Ishikawa (cell line): ENCODE measurements at regions not wholly inside any gene's neighbourhood (a gene's known extent, or its start where the extent isn't known, plus 50 kb on each side); places are given as distances from the start of the nearest gene placed in this dataset.

Experiments
- CEBPB ChIP-seq: IDR thresholded peaks from 2 replicates; pipeline ENCODE4 v1.6.1; 2012
- CREB1 ChIP-seq: IDR thresholded peaks from 2 replicates; pipeline ENCODE4 v1.6.1; 2012; ENCODE audit warnings: low read depth
- EGR1 ChIP-seq: IDR thresholded peaks from 2 replicates; pipeline ENCODE4 v1.6.1; 2012
- EP300 ChIP-seq: IDR thresholded peaks from 2 replicates; pipeline ENCODE4 v1.6.1; 2012; ENCODE audit warnings: borderline replicate concordance
- FOXM1 ChIP-seq: IDR thresholded peaks from 2 replicates; pipeline ENCODE4 v1.6.1; 2012; ENCODE audit warnings: low read depth, borderline replicate concordance
- MAX ChIP-seq: IDR thresholded peaks from 2 replicates; pipeline ENCODE4 v1.6.1; 2012
- NFIC ChIP-seq: IDR thresholded peaks from 2 replicates; pipeline ENCODE4 v1.6.1; 2012
- RAD21 ChIP-seq: IDR thresholded peaks from 2 replicates; pipeline ENCODE4 v1.6.1; 2012; ENCODE audit warnings: low read depth
- REST ChIP-seq: IDR thresholded peaks from 2 replicates; pipeline ENCODE4 v1.6.1; 2012; ENCODE audit warnings: low read depth, mild to moderate bottlenecking
- TAF1 ChIP-seq: IDR thresholded peaks from 2 replicates; pipeline ENCODE4 v1.6.1; 2012; ENCODE audit warnings: low read depth, mild to moderate bottlenecking
- TCF12 ChIP-seq: IDR thresholded peaks from 2 replicates; pipeline ENCODE4 v1.6.1; 2012; ENCODE audit warnings: low read depth
- TEAD4 ChIP-seq: IDR thresholded peaks from 2 replicates; pipeline ENCODE4 v1.6.1; 2012
- USF1 ChIP-seq: IDR thresholded peaks from 2 replicates; pipeline ENCODE4 v1.6.1; 2012
- YY1 ChIP-seq: IDR thresholded peaks from 2 replicates; pipeline ENCODE4 v1.6.1; 2012; ENCODE audit warnings: low read depth
- ZBTB7A ChIP-seq: IDR thresholded peaks from 2 replicates; pipeline ENCODE4 v1.6.1; 2012; ENCODE audit warnings: low read depth

- TF ChIP-seq NFIC (no peak), CEBPB (no peak), USF1 (no peak), YY1 (no peak), REST (no peak), TCF12 (no peak), MAX (no peak), CREB1 (no peak)
These were observed 526.6 kb upstream of the ARID1B start for GRCh38 chr6:156250593-156250992.

- TF ChIP-seq EGR1, result no peak
- no peak for TF ChIP-seq TEAD4
- no peak for TF ChIP-seq CREB1
- no peak for TF ChIP-seq RAD21
- no peak for TF ChIP-seq USF1
- no peak for TF ChIP-seq TAF1
- no peak for TF ChIP-seq ZBTB7A
- no peak for TF ChIP-seq NFIC
- no peak for TF ChIP-seq TCF12
- no peak for TF ChIP-seq CEBPB
- TF ChIP-seq REST, result no peak
These were observed 535.0 kb upstream of the ARID1B start for GRCh38 chr6:156242206-156242605.

DNA sequence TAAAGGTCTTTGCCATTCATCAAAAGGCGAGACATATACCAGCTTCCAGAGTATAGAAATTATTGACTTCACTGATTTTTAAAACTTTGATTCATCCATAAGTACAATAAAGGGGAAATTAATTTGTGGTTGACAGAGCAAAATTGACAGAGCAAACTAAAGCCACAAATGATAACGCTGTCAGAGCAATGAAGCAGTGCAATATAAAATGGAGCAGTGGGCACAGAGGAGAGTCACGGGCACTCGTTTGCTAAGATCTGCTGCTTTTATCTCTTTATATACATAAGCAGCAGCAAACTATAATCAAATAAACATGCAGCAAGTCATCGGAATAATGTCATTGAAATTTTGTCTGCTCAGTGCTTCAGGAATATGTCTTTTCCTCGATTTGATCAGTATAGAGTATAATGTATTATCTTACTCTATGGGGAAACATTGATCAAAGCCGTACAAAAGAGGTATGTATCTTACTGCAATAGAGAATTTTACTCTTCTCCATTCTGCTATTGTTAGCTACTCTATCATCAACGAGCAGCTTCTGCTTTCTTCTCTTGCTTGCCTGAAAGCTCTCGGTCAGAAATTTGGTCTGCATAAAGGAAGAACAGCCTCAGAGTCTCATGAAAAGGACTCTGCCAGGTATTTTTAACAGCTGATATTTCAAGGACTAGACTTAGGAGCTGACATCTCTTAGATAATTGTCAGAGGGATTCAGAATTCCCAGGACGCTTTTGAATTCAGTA is 546.0 kb upstream of the ARID1B start:
- TF ChIP-seq EP300, result no peak

GRCh38 chr6:156219973-156220372 is 557.2 kb upstream of the ARID1B start:
- TF ChIP-seq NFIC (no peak), EP300 (no peak), USF1 (no peak)

GRCh38 chr6:156205678-156206077 is 571.5 kb upstream of the ARID1B start:
- no peak for TF ChIP-seq USF1

GRCh38 chr6:156199182-156199581 is 578.0 kb upstream of the ARID1B start:
- no peak for TF ChIP-seq TAF1

DNA sequence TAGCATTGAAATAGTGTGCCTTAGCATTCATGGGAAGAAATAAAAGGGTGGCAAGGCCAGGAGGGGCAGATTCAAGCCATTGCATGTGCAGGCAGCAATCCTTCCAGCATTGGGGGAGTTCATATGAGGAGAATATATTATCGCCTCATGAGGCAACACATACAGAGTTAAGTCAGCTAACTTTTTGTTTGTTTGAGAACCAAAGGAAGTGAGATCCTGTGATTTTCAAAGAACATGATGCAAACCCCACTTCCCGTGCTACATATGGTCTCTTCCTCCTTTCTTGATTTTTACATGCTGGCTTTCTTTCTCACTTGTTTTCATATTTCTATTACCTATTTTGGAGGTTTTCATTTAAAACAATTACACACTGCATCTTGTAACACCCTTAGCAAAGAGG is 579.7 kb upstream of the ARID1B start:
- TF ChIP-seq TEAD4 (no peak), RAD21 (no peak), CEBPB (no peak), REST (no peak), YY1 (no peak), TCF12 (no peak), FOXM1 (no peak), USF1 (no peak), NFIC (no peak), MAX (no peak), EGR1 (no peak), TAF1 (no peak)
